MM.1S (cell line): ENCODE measurements at regions not wholly inside any gene's neighbourhood (a gene's known extent, or its start where the extent isn't known, plus 50 kb on each side); places are given as distances from the start of the nearest gene placed in this dataset.

Source experiments
- EZH2 ChIP-seq: fragments of 300-600 bp; sonication (generic); optimal IDR thresholded peaks from 2 replicates; pipeline ENCODE3; 2017; ENCODE audit warnings: low read depth, mild to moderate bottlenecking, antibody characterized with exemption, low read length, mixed read lengths
- TF ChIP-seq, protein P1 (sequence below): fragments of 300-600 bp; sonication (generic); IDR thresholded peaks from 2 replicates; pipeline ENCODE4 v1.5.1; 2016; ENCODE audit warnings: antibody characterized with exemption, low read length, mixed read lengths

DNA sequence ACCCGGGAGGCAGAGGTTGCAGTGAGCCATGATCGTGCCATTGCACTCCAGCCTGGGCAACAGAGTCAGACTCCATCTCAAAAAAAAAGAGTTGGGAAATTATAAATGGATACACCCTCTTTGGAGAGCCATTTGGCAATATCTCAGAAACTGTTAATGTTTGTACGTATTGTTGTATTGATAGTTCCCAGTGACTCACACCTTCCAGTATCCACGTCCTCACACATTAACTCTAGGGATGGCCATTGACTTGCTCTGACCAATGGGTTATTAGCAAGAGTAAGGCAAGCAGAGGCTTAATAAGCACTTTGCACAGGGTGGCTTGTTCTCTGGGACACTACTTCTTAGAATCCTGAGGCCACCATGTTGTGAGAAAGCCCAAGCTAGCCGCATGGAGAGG, 107.6 kb upstream of the LHX1 start:
- TF ChIP-seq EZH2, result no peak
- TF ChIP-seq, protein P1, sequence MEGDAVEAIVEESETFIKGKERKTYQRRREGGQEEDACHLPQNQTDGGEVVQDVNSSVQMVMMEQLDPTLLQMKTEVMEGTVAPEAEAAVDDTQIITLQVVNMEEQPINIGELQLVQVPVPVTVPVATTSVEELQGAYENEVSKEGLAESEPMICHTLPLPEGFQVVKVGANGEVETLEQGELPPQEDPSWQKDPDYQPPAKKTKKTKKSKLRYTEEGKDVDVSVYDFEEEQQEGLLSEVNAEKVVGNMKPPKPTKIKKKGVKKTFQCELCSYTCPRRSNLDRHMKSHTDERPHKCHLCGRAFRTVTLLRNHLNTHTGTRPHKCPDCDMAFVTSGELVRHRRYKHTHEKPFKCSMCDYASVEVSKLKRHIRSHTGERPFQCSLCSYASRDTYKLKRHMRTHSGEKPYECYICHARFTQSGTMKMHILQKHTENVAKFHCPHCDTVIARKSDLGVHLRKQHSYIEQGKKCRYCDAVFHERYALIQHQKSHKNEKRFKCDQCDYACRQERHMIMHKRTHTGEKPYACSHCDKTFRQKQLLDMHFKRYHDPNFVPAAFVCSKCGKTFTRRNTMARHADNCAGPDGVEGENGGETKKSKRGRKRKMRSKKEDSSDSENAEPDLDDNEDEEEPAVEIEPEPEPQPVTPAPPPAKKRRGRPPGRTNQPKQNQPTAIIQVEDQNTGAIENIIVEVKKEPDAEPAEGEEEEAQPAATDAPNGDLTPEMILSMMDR, result no peak
